ENCODE measurements at regions not wholly inside any gene's neighbourhood (a gene's known extent, or its start where the extent isn't known, plus 50 kb on each side); places are given as distances from the start of the nearest gene placed in this dataset.

GRCh38 chr5:40397976-40398375 lies 281.7 kb upstream of the PTGER4 start:
- no peak for TF ChIP-seq CTCF (conservative IDR thresholded peaks at IDR 0.05 in 1 of 2, IDR thresholded peaks at IDR 0.05 in 1 of 2; ENCODE audit: low read depth in 1 of 2, low read length in 2 of 2)
- TF ChIP-seq EZH2 (IDR thresholded peaks at IDR 0.05; ENCODE audit: low read length, missing control alignments): no peak

Measured in fibroblast of lung (primary cell).